ENCODE measurements at regions not wholly inside any gene's neighbourhood (a gene's known extent, or its start where the extent isn't known, plus 50 kb on each side); places are given as distances from the start of the nearest gene placed in this dataset.

DNA sequence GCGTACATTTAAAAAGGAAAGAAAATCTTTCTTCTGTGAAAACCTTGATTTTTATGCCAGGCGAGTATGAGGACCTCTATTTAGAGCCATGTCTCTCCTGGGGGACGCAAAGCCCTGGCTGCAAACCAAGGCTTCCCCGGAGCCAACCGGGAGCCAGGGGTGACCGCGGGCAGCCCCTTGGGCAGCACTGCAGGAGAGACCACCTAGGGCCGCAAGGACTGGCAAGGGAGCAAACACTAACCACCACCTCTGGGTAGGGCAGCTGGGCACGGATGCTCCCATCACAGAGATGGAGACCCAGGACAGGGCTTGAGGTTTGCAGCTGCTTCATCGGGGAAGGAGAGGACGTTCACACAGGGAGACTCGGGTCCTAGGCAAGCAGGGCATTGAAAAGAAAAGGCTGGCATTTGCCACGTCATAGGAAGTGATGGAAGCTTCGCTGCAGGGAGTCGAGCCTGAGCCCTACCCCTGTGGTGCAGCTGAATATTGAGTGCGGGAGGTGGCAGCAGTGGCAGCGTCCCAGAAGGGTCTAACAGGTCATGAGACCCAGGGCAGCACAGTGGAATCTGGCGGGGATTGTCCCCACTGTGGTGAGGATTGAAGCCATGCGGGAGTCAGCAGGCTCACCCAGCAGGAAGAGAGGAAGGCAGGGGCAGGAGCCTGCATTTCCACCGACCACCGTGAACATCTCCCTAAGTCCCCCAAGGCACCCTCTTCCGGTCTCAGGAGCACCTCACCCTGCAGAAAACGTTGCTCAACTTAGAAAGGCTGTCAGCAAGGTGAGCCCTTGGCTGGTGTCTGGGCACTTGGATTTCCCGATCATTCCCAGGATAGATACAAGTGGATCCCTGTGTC, 156.2 kb upstream of the CST7 start:
- no CpG with 5 or more reads among the region's 24 CpGs for WGBS (ENCODE audit: extremely low coverage, insufficient coverage, low lambda C conversion rate)
- H2AK5ac ChIP-seq (ENCODE audit: low read length) = no peak overlapping the region

DNA sequence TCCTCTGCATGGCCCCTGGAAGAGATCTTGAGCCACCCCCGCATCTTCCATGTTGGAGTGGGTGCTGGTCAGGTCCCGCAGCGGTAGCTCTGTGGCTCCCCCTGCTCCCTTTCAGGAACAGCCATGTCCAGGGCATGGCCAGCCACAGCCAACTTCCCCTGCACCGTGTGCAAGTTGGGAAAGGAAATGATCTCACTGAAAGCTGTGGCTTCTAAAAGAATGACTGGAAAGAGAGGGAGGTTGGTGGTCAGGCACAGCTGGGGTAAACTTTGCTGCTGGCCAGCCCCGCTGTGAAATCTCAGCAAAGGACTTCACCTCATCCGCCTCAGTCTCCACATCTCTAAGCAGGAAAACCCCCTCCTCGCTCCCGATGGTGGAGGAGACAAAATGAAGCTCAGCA, 153.6 kb upstream of the CST7 start:
- H2BK5ac ChIP-seq (ENCODE audit: low read length) = no peak overlapping the region
- no peak overlapping the region for H2BK120ac ChIP-seq (ENCODE audit: low read depth, low read length)
- no peaks in the 10 kb centered on the region for H3K4me1 ChIP-seq (ENCODE audit: control insufficient read depth, low read depth, low read length)
- H3K4me2 ChIP-seq (ENCODE audit: low read length) = no peak overlapping the region
- H3K36me3 ChIP-seq (ENCODE audit: control insufficient read depth, insufficient read depth, low read length) = no peaks in the 10 kb centered on the region
- no peaks in the 10 kb centered on the region for H3K79me1 ChIP-seq (ENCODE audit: low read length)
- H3K4me3 ChIP-seq (ENCODE audit: low read length) = no peak overlapping the region
- H3K56ac ChIP-seq (ENCODE audit: low read length) = no peak overlapping the region
- H3K23ac ChIP-seq (ENCODE audit: low read length) = no peak overlapping the region
- no peak overlapping the region for H3K27ac ChIP-seq (ENCODE audit: low read depth, low read length)
- H3K18ac ChIP-seq (ENCODE audit: low read length) = no peak overlapping the region
- no peak overlapping the region for H3K4ac ChIP-seq (ENCODE audit: low read depth, low read length)
- H2BK15ac ChIP-seq (replicated peaks; ENCODE audit: low read depth) = no peak overlapping the region
- no peak overlapping the region for H4K5ac ChIP-seq (ENCODE audit: low read length)
- no peaks in the 10 kb centered on the region for H3K79me2 ChIP-seq (ENCODE audit: control insufficient read depth, insufficient read depth, low read length)
- H3K27me3 ChIP-seq (ENCODE audit: insufficient read depth, low read length, poor library complexity) = no peaks in the 10 kb centered on the region
- no peak overlapping the region for H3K9ac ChIP-seq (ENCODE audit: low read length)
- no peak overlapping the region for H4K8ac ChIP-seq (ENCODE audit: low read depth, low read length)
- no peak for DNase-seq
- no CpG with 5 or more reads among the region's 8 CpGs for WGBS (ENCODE audit: extremely low coverage, insufficient coverage, low lambda C conversion rate)
- H2AK5ac ChIP-seq (ENCODE audit: low read length) = no peak overlapping the region

More for the DNA sequence above, 156.2 kb upstream of the CST7 start:
- H4K5ac ChIP-seq (ENCODE audit: low read length) = no peak overlapping the region
- no peak overlapping the region for H2BK5ac ChIP-seq (ENCODE audit: low read length)
- H3K79me2 ChIP-seq (ENCODE audit: control insufficient read depth, insufficient read depth, low read length) = no peaks in the 10 kb centered on the region
- H3K4ac ChIP-seq (ENCODE audit: low read depth, low read length) = no peak overlapping the region
- no peak overlapping the region for H3K18ac ChIP-seq (ENCODE audit: low read length)
- no peaks in the 10 kb centered on the region for H3K79me1 ChIP-seq (ENCODE audit: low read length)
- no peaks in the 10 kb centered on the region for H3K36me3 ChIP-seq (ENCODE audit: control insufficient read depth, insufficient read depth, low read length)
- no peak overlapping the region for H4K8ac ChIP-seq (ENCODE audit: low read depth, low read length)
- H3K27ac ChIP-seq (ENCODE audit: low read depth, low read length) = no peak overlapping the region
- no peak overlapping the region for H3K4me3 ChIP-seq (ENCODE audit: low read length)
- no peaks in the 10 kb centered on the region for H3K27me3 ChIP-seq (ENCODE audit: insufficient read depth, low read length, poor library complexity)
- no peaks in the 10 kb centered on the region for H3K4me1 ChIP-seq (ENCODE audit: control insufficient read depth, low read depth, low read length)
- H3K4me2 ChIP-seq (ENCODE audit: low read length) = no peak overlapping the region
- H2BK120ac ChIP-seq (ENCODE audit: low read depth, low read length) = no peak overlapping the region
- no peak overlapping the region for H3K23ac ChIP-seq (ENCODE audit: low read length)
- DNase-seq = no peak
- H3K56ac ChIP-seq (ENCODE audit: low read length) = no peak overlapping the region
- H2BK15ac ChIP-seq (replicated peaks; ENCODE audit: low read depth) = no peak overlapping the region
- H3K9ac ChIP-seq (ENCODE audit: low read length) = no peak overlapping the region

DNA sequence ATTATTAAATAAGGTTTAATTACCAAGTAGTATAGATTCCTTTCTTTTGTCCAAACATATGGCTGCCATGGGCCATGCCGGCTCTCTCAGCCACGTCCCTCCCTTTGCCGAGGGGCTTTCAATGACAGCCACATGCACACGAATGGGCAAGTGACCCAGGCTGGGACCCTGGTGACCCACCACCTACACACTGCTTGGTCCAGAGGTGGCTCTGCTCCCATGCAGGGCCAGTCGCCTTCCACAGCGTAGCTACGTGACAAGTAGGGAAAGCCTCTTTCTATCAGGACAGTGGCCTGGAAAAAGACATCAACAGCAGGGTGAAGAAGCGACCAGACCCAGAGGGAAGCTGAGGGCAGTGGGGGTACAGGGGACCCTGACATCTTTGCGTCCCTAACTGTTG, 152.8 kb upstream of the CST7 start:
- DNase-seq = no peak
- H3K9ac ChIP-seq (ENCODE audit: low read length) = no peak overlapping the region
- no peaks in the 10 kb centered on the region for H3K36me3 ChIP-seq (ENCODE audit: control insufficient read depth, insufficient read depth, low read length)
- no peak overlapping the region for H4K5ac ChIP-seq (ENCODE audit: low read length)
- no peak overlapping the region for H3K18ac ChIP-seq (ENCODE audit: low read length)
- no peak overlapping the region for H4K8ac ChIP-seq (ENCODE audit: low read depth, low read length)
- no peak overlapping the region for H3K27ac ChIP-seq (ENCODE audit: low read depth, low read length)
- no peaks in the 10 kb centered on the region for H3K27me3 ChIP-seq (ENCODE audit: insufficient read depth, low read length, poor library complexity)
- no peak overlapping the region for H2AK5ac ChIP-seq (ENCODE audit: low read length)
- no peaks in the 10 kb centered on the region for H3K79me1 ChIP-seq (ENCODE audit: low read length)
- no peak overlapping the region for H3K4ac ChIP-seq (ENCODE audit: low read depth, low read length)
- H2BK15ac ChIP-seq (replicated peaks; ENCODE audit: low read depth) = no peak overlapping the region
- no peaks in the 10 kb centered on the region for H3K79me2 ChIP-seq (ENCODE audit: control insufficient read depth, insufficient read depth, low read length)
- H2BK5ac ChIP-seq (ENCODE audit: low read length) = no peak overlapping the region
- H3K23ac ChIP-seq (ENCODE audit: low read length) = no peak overlapping the region
- WGBS (ENCODE audit: extremely low coverage, insufficient coverage, low lambda C conversion rate) = no CpG with 5 or more reads among the region's 9 CpGs
- no peak overlapping the region for H2BK120ac ChIP-seq (ENCODE audit: low read depth, low read length)
- no peak overlapping the region for H3K56ac ChIP-seq (ENCODE audit: low read length)
- H3K4me3 ChIP-seq (ENCODE audit: low read length) = no peak overlapping the region
- H3K4me2 ChIP-seq (ENCODE audit: low read length) = no peak overlapping the region
- H3K4me1 ChIP-seq (ENCODE audit: control insufficient read depth, low read depth, low read length) = no peaks in the 10 kb centered on the region

DNA sequence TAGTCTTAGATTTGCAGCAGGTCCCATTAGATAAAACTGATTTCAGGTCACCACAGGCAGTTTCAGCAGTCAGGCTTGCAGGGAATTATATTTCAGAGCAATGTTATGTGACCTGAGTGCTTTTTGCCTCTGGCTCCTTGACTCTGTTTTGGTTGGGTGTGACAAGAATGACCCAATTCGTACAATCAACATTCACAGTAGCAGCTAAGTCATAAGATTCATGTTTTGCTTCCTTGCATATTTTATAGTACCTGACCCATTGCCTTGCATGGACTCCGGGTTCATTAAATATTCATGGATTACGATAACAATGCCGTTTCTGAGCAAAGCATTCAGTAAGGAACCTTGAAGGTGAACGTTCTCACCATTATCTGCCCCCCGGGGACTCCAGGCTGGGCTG, 152.0 kb upstream of the CST7 start:
- no peak overlapping the region for H3K23ac ChIP-seq (ENCODE audit: low read length)
- H3K4me2 ChIP-seq (ENCODE audit: low read length) = no peak overlapping the region
- no peak overlapping the region for H4K5ac ChIP-seq (ENCODE audit: low read length)
- H2BK120ac ChIP-seq (ENCODE audit: low read depth, low read length) = no peak overlapping the region
- no CpG with 5 or more reads among the region's 6 CpGs for WGBS (ENCODE audit: extremely low coverage, insufficient coverage, low lambda C conversion rate)
- no peak overlapping the region for H2BK5ac ChIP-seq (ENCODE audit: low read length)
- no peaks in the 10 kb centered on the region for H3K36me3 ChIP-seq (ENCODE audit: control insufficient read depth, insufficient read depth, low read length)
- no peaks in the 10 kb centered on the region for H3K27me3 ChIP-seq (ENCODE audit: insufficient read depth, low read length, poor library complexity)
- H2AK5ac ChIP-seq (ENCODE audit: low read length) = no peak overlapping the region
- no peaks in the 10 kb centered on the region for H3K79me1 ChIP-seq (ENCODE audit: low read length)
- no peaks in the 10 kb centered on the region for H3K79me2 ChIP-seq (ENCODE audit: control insufficient read depth, insufficient read depth, low read length)
- no peak for DNase-seq
- no peak overlapping the region for H3K9ac ChIP-seq (ENCODE audit: low read length)
- H3K56ac ChIP-seq (ENCODE audit: low read length) = no peak overlapping the region
- H2BK15ac ChIP-seq (replicated peaks; ENCODE audit: low read depth) = no peak overlapping the region
- H4K8ac ChIP-seq (ENCODE audit: low read depth, low read length) = no peak overlapping the region
- H3K27ac ChIP-seq (ENCODE audit: low read depth, low read length) = no peak overlapping the region
- H3K4ac ChIP-seq (ENCODE audit: low read depth, low read length) = no peak overlapping the region
- no peaks in the 10 kb centered on the region for H3K4me1 ChIP-seq (ENCODE audit: control insufficient read depth, low read depth, low read length)
- no peak overlapping the region for H3K4me3 ChIP-seq (ENCODE audit: low read length)
- no peak overlapping the region for H3K18ac ChIP-seq (ENCODE audit: low read length)

DNA sequence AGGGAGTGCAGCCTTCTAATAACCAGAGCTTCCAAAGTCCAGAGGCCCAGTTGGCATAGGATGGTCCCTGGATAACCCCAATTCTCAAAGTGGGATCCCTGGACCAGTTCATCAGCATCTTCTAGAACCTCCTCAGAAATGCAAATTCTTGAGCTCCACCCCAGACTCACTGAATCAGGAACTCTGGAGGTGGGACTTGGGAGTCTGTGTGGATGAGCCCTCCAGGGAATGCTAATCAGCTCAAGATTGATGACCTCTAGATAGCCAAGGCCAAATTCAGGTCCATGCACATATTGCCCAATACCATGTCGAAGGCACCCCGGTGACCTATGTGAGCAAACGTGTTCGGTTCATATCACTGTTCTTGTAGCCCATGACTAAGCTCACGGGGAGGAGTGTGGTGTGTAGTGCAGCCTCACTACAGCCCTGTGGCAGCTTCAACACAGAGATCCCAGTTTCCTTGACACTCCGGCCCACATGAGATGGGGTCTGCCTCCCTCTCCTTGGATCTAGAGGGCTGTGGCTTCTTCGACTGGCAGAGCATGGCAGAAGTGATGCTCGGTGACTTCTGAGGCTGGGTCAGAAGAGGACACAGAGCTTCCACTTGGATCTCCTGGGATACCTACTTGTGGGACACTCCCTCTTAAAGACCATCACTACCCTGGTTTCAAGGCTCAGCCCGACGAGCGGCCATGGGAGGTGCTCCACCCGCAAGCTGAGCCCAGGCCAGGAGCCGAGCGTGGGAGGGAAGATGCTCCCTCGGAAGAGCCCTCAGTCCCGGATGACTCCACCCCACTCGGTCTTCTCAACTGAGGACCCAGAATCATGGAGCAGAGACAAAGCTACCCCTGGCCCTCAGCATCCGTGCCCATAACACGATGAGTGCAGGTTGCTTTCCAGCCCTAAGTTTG, 151.1 kb upstream of the CST7 start:
- Histone ChIP-seq H3K4me3 (ENCODE audit: low read length) (no peak overlapping the region), H2BK120ac (ENCODE audit: low read depth, low read length) (no peak overlapping the region), H2BK5ac (ENCODE audit: low read length) (no peak overlapping the region), H4K8ac (ENCODE audit: low read depth, low read length) (no peak overlapping the region), H3K27ac (ENCODE audit: low read depth, low read length) (no peak overlapping the region), H3K79me2 (ENCODE audit: control insufficient read depth, insufficient read depth, low read length) (no peaks in the 10 kb centered on the region), H3K23ac (ENCODE audit: low read length) (no peak overlapping the region), H4K5ac (ENCODE audit: low read length) (no peak overlapping the region), H3K56ac (ENCODE audit: low read length) (no peak overlapping the region), H3K18ac (ENCODE audit: low read length) (no peak overlapping the region), H2AK5ac (ENCODE audit: low read length) (no peak overlapping the region), H3K36me3 (ENCODE audit: control insufficient read depth, insufficient read depth, low read length) (no peaks in the 10 kb centered on the region), H3K4ac (ENCODE audit: low read depth, low read length) (no peak overlapping the region), H3K79me1 (ENCODE audit: low read length) (no peaks in the 10 kb centered on the region), H3K4me1 (ENCODE audit: control insufficient read depth, low read depth, low read length) (no peaks in the 10 kb centered on the region), H3K9ac (ENCODE audit: low read length) (no peak overlapping the region), H3K27me3 (ENCODE audit: insufficient read depth, low read length, poor library complexity) (no peaks in the 10 kb centered on the region), H3K4me2 (ENCODE audit: low read length) (no peak overlapping the region), H2BK15ac (replicated peaks; ENCODE audit: low read depth) (no peak overlapping the region)
- no CpG with 5 or more reads among the region's 19 CpGs for WGBS (ENCODE audit: extremely low coverage, insufficient coverage, low lambda C conversion rate)
- no peak for DNase-seq
